22Rv1 (cell line): ENCODE measurements at regions not wholly inside any gene's neighbourhood (a gene's known extent, or its start where the extent isn't known, plus 50 kb on each side); places are given as distances from the start of the nearest gene placed in this dataset.

Source experiments
- ZFX ChIP-seq: fragments of 450-650 bp; IDR thresholded peaks from 2 replicates; pipeline ENCODE4 v1.6.1; 2017; ENCODE audit warnings: antibody characterized with exemption, borderline replicate concordance
- TF ChIP-seq, protein P1 (sequence below): fragments of 450-650 bp; IDR thresholded peaks from 2 replicates; pipeline ENCODE4 v1.5.1; 2017; ENCODE audit warnings: mild to moderate bottlenecking

- TF ChIP-seq, protein P1, sequence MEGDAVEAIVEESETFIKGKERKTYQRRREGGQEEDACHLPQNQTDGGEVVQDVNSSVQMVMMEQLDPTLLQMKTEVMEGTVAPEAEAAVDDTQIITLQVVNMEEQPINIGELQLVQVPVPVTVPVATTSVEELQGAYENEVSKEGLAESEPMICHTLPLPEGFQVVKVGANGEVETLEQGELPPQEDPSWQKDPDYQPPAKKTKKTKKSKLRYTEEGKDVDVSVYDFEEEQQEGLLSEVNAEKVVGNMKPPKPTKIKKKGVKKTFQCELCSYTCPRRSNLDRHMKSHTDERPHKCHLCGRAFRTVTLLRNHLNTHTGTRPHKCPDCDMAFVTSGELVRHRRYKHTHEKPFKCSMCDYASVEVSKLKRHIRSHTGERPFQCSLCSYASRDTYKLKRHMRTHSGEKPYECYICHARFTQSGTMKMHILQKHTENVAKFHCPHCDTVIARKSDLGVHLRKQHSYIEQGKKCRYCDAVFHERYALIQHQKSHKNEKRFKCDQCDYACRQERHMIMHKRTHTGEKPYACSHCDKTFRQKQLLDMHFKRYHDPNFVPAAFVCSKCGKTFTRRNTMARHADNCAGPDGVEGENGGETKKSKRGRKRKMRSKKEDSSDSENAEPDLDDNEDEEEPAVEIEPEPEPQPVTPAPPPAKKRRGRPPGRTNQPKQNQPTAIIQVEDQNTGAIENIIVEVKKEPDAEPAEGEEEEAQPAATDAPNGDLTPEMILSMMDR = no peak
- TF ChIP-seq ZFX = no peak
These were observed 82.9 kb downstream of the OGFRL1 start for GRCh38 chr6:71371559-71371958.
